Trophoblast cell (in vitro differentiated cells and primary cell): ENCODE measurements at regions not wholly inside any gene's neighbourhood (a gene's known extent, or its start where the extent isn't known, plus 50 kb on each side); places are given as distances from the start of the nearest gene placed in this dataset.

Experiments used
- DNase-seq, 2 donors: peaks; one replicate each; pipeline ENCODE4 v3.0.0-alpha.2; 2016
- H2AFZ ChIP-seq: 2 replicates; pipeline ENCODE4 v1.6.1; 2013; ENCODE audit warnings: low read length, moderate library complexity, mild to moderate bottlenecking; ENCODE audit not compliant: insufficient read depth, poor library complexity
- H2AK5ac ChIP-seq: 2 replicates; pipeline ENCODE4 v1.6.1; 2013; ENCODE audit warnings: mild to moderate bottlenecking, low read length
- H2BK120ac ChIP-seq: 2 replicates; pipeline ENCODE4 v1.6.1; 2013; ENCODE audit warnings: low read length, mild to moderate bottlenecking, moderate library complexity; ENCODE audit not compliant: insufficient read depth, poor library complexity
- H2BK12ac ChIP-seq: 2 replicates; pipeline ENCODE4 v1.6.1; 2013; ENCODE audit warnings: mild to moderate bottlenecking, low read length, moderate library complexity
- H2BK5ac ChIP-seq: 2 replicates; pipeline ENCODE4 v1.6.1; 2013; ENCODE audit warnings: low read length, low read depth, moderate library complexity, mild to moderate bottlenecking; ENCODE audit not compliant: poor library complexity
- H3K14ac ChIP-seq: 2 replicates; pipeline ENCODE4 v1.6.1; 2013; ENCODE audit warnings: mild to moderate bottlenecking, low read length
- H3K18ac ChIP-seq: 2 replicates; pipeline ENCODE4 v1.6.1; 2013; ENCODE audit warnings: mild to moderate bottlenecking, low read length
- H3K23ac ChIP-seq: 2 replicates; pipeline ENCODE4 v1.6.1; 2013; ENCODE audit warnings: low read length
- H3K27ac ChIP-seq: 2 replicates; pipeline ENCODE4 v1.5.1; 2013; ENCODE audit warnings: low read depth, mild to moderate bottlenecking, inconsistent platforms, low read length, moderate library complexity
- H3K27me3 ChIP-seq: 2 replicates; pipeline ENCODE4 v1.6.1; 2013; ENCODE audit warnings: inconsistent platforms, mild to moderate bottlenecking, low read length, moderate library complexity; ENCODE audit not compliant: insufficient read depth
- H3K36me3 ChIP-seq, 2 experiments: 1 replicate in 1 of 2; 2 replicates in 1 of 2; pipeline ENCODE4 v1.6.1; 2013; ENCODE audit warnings: low read length in 2 of 2, mild to moderate bottlenecking in 2 of 2, moderate library complexity in 1 of 2; ENCODE audit not compliant: insufficient read depth in 2 of 2, control insufficient read depth in 1 of 2
- H3K4ac ChIP-seq: 2 replicates; pipeline ENCODE4 v1.6.1; 2013; ENCODE audit warnings: low read depth, mild to moderate bottlenecking, low read length, moderate library complexity
- H3K4me1 ChIP-seq, 2 experiments: 1 replicate in 1 of 2; 2 replicates in 1 of 2; pipeline ENCODE4 v1.6.1; 2013; ENCODE audit warnings: low read length in 2 of 2, mild to moderate bottlenecking in 2 of 2, moderate library complexity in 1 of 2; ENCODE audit not compliant: insufficient read depth in 2 of 2, control insufficient read depth in 1 of 2
- H3K4me2 ChIP-seq: 2 replicates; pipeline ENCODE4 v1.6.1; 2013; ENCODE audit warnings: inconsistent platforms, mild to moderate bottlenecking, low read length, moderate library complexity
- H3K4me3 ChIP-seq: 2 replicates; pipeline ENCODE4 v1.5.1; 2013; ENCODE audit warnings: mild to moderate bottlenecking, low read depth, low read length, inconsistent platforms
- H3K79me1 ChIP-seq: one replicate; pipeline ENCODE4 v1.6.1; 2013; ENCODE audit warnings: low read length
- H3K79me2 ChIP-seq: 2 replicates; pipeline ENCODE4 v1.6.1; 2013; ENCODE audit warnings: low read length, mild to moderate bottlenecking; ENCODE audit not compliant: control insufficient read depth, insufficient read depth, poor library complexity
- H3K9ac ChIP-seq: 2 replicates; pipeline ENCODE4 v1.6.1; 2013; ENCODE audit warnings: mild to moderate bottlenecking, low read length
- H3K9me3 ChIP-seq: 2 replicates; pipeline ENCODE4 v1.6.1; 2013; ENCODE audit warnings: low read depth, mild to moderate bottlenecking, control low read depth, inconsistent platforms, low read length; ENCODE audit not compliant: insufficient read depth
- H4K12ac ChIP-seq: 2 replicates; pipeline ENCODE4 v1.6.1; 2013; ENCODE audit warnings: low read depth, mild to moderate bottlenecking, low read length, moderate library complexity
- H4K8ac ChIP-seq: 2 replicates; pipeline ENCODE4 v1.6.1; 2013; ENCODE audit warnings: low read depth, mild to moderate bottlenecking, low read length, moderate library complexity
- H4K91ac ChIP-seq: one replicate; pipeline ENCODE4 v1.6.1; 2013; ENCODE audit warnings: low read depth, mild to moderate bottlenecking, low read length, moderate library complexity
- WGBS: extraction: QIAGEN DNeasy Blood & Tissue Kit; methylation state at CpG from one replicate; pipeline ENCODE4 v1.1.7; 2013; ENCODE audit warnings: missing lambda C conversion rate; ENCODE audit not compliant: insufficient read length, insufficient coverage; ENCODE audit errors: extremely low coverage; 5-methylcytosine and 5-hydroxymethylcytosine counted together

DNA sequence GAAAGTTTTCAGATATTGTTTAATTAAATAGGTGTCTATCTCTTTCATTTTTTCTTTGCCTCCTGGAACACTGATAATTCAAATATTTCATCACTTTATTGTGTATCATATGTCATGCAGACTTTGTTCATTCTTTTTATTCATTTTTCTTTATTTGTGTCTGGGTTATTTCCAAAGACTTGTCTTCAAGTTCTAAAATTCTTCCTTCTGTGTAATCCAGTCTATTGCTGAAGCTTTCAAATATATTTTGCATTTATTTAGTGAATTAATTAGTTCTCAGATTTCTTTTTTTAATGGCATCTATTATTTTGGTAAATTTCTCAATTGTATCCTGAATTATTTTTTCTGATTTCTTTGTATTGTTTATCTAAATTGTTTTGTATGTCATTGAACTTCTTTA, 70.1 kb downstream of the ZNF330 start:
- H3K27me3 ChIP-seq, result no peaks in the 10 kb centered on the region
- no peak overlapping the region for H3K27ac ChIP-seq
- no peak overlapping the region for H4K8ac ChIP-seq
- H2BK12ac ChIP-seq, result no peak overlapping the region
- no peak overlapping the region for H3K4me2 ChIP-seq
- H3K4ac ChIP-seq, result no peak overlapping the region
- no peaks in the 10 kb centered on the region for H3K79me2 ChIP-seq
- no peaks in the 10 kb centered on the region for H3K36me3 ChIP-seq
- DNase-seq, result no peak
- no peaks in the 10 kb centered on the region for H3K4me1 ChIP-seq
- no peak overlapping the region for H2BK120ac ChIP-seq
- no peak overlapping the region for H4K91ac ChIP-seq
- no peak overlapping the region for H2AFZ ChIP-seq
- no peak overlapping the region for H2AK5ac ChIP-seq
- H3K9ac ChIP-seq, result no peak overlapping the region
- H3K9me3 ChIP-seq, result no peaks in the 10 kb centered on the region
- no peak overlapping the region for H2BK5ac ChIP-seq
- H3K79me1 ChIP-seq, result no peaks in the 10 kb centered on the region
- no peak overlapping the region for H4K12ac ChIP-seq
- H3K18ac ChIP-seq, result no peak overlapping the region
- H3K4me3 ChIP-seq, result no peak overlapping the region
- no peak overlapping the region for H3K23ac ChIP-seq
- H3K14ac ChIP-seq, result no peak overlapping the region

DNA sequence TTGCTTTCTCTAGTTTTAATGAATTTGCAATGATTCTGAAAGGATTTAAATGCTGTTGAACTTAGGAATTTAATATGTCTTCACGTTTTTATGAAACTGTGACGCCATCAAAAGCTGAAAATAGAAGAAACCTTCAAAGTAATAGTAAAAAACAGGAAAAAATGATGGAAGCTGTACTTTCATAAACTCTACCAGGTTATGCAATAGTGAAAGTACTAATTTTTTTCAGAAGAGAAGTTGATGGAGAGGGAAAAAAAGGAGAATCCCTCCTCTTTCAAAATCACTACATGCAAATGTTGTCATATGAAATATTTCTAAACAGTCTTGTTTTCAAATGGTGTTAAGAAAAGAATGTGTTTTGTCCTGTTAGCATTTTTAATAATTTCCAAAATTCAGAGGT, 73.6 kb downstream of the ZNF330 start:
- Histone ChIP-seq H3K18ac (no peak overlapping the region), H3K79me2 (no peaks in the 10 kb centered on the region), H3K4me1 (no peaks in the 10 kb centered on the region), H3K79me1 (no peaks in the 10 kb centered on the region), H3K4ac (no peak overlapping the region), H3K36me3 (no peaks in the 10 kb centered on the region), H2BK12ac (no peak overlapping the region), H3K9me3 (no peaks in the 10 kb centered on the region), H2BK120ac (no peak overlapping the region), H3K23ac (no peak overlapping the region), H3K14ac (no peak overlapping the region), H2AK5ac (no peak overlapping the region), H3K27me3 (no peaks in the 10 kb centered on the region), H3K27ac (no peak overlapping the region), H3K9ac (no peak overlapping the region), H3K4me3 (no peak overlapping the region), H2AFZ (no peak overlapping the region), H2BK5ac (no peak overlapping the region), H4K8ac (no peak overlapping the region), H4K12ac (no peak overlapping the region), H4K91ac (no peak overlapping the region), H3K4me2 (no peak overlapping the region)
- no peak for DNase-seq
- WGBS, result no CpG with 5 or more reads among the region's 2 CpGs

DNA sequence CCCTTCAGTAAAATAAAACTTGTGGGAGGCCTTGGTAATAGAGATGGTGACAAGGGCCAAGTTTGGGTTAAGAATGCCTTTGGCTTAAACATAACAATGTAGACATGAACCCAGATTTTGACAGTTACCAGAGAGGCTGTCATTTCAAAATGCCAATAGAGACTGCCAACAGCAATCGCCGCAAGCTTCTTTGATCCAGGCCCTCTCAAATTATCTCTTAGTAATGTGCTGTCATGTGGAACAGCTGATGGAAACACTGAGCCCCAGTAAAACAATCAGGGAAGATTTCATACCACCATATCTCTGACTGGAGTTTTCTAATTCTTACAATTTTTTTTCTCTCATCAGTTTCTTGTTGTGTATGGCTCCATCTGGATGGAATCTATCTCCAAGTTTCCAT, 80.5 kb downstream of the ZNF330 start:
- H3K79me2 ChIP-seq, result no peaks in the 10 kb centered on the region
- WGBS, result no CpG with 5 or more reads among the region's 2 CpGs

DNA sequence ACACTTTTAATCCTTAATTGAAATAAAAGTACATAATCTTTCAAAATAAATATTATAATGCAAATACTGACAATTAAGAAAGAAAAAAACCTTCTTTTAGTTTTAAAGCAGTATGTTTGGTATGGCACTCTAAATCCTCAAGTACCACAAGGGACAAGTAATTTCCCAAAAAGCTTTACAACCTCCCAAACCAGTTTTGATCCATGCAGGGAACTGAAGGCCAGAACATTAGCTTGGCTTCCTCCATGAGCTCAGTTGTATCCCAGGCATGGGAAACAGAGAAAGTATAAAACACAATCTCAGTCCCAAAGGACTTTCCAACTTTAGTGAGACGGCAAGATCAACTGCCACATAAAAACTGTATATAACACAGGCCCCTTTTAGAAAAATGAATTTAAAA, 82.2 kb downstream of the ZNF330 start:
- Histone ChIP-seq H2BK120ac (no peak overlapping the region), H4K12ac (no peak overlapping the region), H3K9me3 (no peaks in the 10 kb centered on the region), H3K79me2 (no peaks in the 10 kb centered on the region), H4K91ac (no peak overlapping the region), H3K4me1 (no peaks in the 10 kb centered on the region), H3K18ac (no peak overlapping the region), H3K36me3 (no peaks in the 10 kb centered on the region), H4K8ac (no peak overlapping the region), H3K4me2 (no peak overlapping the region), H3K14ac (no peak overlapping the region), H3K4ac (no peak overlapping the region), H2AFZ (no peak overlapping the region), H3K9ac (no peak overlapping the region), H3K4me3 (no peak overlapping the region), H3K23ac (no peak overlapping the region), H2BK5ac (no peak overlapping the region), H3K79me1 (no peaks in the 10 kb centered on the region), H2BK12ac (no peak overlapping the region), H2AK5ac (no peak overlapping the region), H3K27ac (no peak overlapping the region), H3K27me3 (no peaks in the 10 kb centered on the region)
- DNase-seq, result no peak
- no CpG with 5 or more reads among the region's 1 CpG for WGBS

More for the DNA sequence above, 80.5 kb downstream of the ZNF330 start:
- no peaks in the 10 kb centered on the region for H3K4me1 ChIP-seq
- H3K27me3 ChIP-seq, result no peaks in the 10 kb centered on the region
- no peak overlapping the region for H2AK5ac ChIP-seq
- H3K9ac ChIP-seq, result no peak overlapping the region
- H4K12ac ChIP-seq, result no peak overlapping the region
- no peak overlapping the region for H3K23ac ChIP-seq
- H3K18ac ChIP-seq, result no peak overlapping the region
- no peaks in the 10 kb centered on the region for H3K36me3 ChIP-seq
- H4K8ac ChIP-seq, result no peak overlapping the region
- H3K9me3 ChIP-seq, result no peaks in the 10 kb centered on the region
- no peak overlapping the region for H3K4ac ChIP-seq
- DNase-seq, result no peak
- H4K91ac ChIP-seq, result no peak overlapping the region
- no peak overlapping the region for H3K14ac ChIP-seq
- no peak overlapping the region for H2BK12ac ChIP-seq
- no peak overlapping the region for H3K27ac ChIP-seq
- no peaks in the 10 kb centered on the region for H3K79me1 ChIP-seq
- no peak overlapping the region for H2BK120ac ChIP-seq
- H2AFZ ChIP-seq, result no peak overlapping the region
- no peak overlapping the region for H3K4me2 ChIP-seq
- H2BK5ac ChIP-seq, result no peak overlapping the region
- H3K4me3 ChIP-seq, result no peak overlapping the region

DNA sequence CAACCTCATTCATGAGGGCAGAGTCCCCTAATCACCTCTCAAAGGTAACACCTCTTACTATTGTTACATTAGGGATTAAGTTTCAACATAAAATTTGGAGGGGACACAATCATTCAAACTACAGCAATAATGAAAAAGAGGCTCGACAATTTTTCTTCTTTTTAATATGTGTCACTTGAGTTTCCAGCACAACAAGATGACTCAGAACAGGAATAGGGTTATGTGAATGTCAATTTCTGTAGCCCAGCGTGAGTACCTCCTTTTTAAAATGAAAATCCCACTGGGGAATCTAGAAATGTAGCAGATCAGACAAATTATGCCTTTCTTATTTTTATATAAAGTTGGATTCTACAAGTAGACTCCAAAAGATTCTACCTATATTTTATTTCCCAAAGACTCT, 83.7 kb downstream of the ZNF330 start:
- Histone ChIP-seq H3K4ac (no peak overlapping the region), H2BK5ac (no peak overlapping the region), H2BK12ac (no peak overlapping the region), H3K27ac (no peak overlapping the region), H3K27me3 (no peaks in the 10 kb centered on the region), H3K9ac (no peak overlapping the region), H3K4me1 (no peaks in the 10 kb centered on the region), H3K36me3 (no peaks in the 10 kb centered on the region), H3K18ac (no peak overlapping the region), H3K9me3 (no peaks in the 10 kb centered on the region), H3K4me2 (no peak overlapping the region), H3K23ac (no peak overlapping the region), H3K79me2 (no peaks in the 10 kb centered on the region), H4K8ac (no peak overlapping the region), H4K12ac (no peak overlapping the region), H4K91ac (no peak overlapping the region), H3K79me1 (no peaks in the 10 kb centered on the region), H3K4me3 (no peak overlapping the region), H2AFZ (no peak overlapping the region), H3K14ac (no peak overlapping the region), H2BK120ac (no peak overlapping the region), H2AK5ac (no peak overlapping the region)
- DNase-seq, result no peak
- no CpG with 5 or more reads among the region's 2 CpGs for WGBS
